ENCODE measurements at regions not wholly inside any gene's neighbourhood (a gene's known extent, or its start where the extent isn't known, plus 50 kb on each side); places are given as distances from the start of the nearest gene placed in this dataset.
A peak's percentile ranks its signal among the peaks of the same experiment; 100 is the strongest.

DNA sequence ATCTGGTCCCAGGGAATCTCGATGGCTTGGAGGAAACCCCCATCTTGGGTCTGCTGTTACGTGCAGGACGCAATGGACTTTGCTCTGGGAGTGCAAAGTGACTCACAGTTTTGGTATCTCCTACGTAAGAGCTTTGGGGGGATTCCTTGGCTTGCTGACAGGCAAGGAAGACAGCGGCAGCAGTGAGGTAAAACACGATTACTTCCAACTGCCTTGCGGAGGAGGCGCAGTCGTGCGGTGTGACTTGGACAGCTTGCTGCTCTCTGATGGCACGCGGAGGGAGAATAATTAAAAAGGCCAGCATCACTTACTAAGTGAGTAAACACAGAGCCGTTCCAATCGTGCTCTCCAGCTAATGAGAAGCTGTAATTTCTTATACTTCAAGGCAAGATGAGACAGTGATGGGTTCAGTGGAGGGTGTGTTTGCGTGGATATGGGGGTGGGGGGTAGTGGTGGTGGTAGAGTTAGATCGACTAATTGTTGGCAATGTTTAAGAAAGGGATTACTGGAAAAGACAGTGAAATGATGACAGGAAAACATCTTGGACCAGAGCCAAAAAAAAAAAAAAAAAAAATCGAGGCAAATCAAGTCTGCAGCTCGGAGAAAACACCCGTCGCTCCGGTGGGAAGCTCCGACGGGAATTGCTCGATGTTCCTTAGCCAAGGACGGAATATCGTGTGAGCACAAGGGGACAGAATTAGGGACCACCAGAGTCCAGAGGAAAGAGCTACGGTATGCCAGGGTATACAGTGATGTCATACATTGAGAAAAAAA, 184.8 kb upstream of the ZFHX3 start:
- H3K4me3 ChIP-seq (replicated peaks in 1 of 2; ENCODE audit: low read depth in 1 of 2, low read length in 2 of 2) = peak overlapping the region; percentile 40 to 48
- ChIA-PET CTCF (interaction anchor here (1.5 kb wide), 1 partner anchor 991 kb away, joined by 3 read pairs; no protein-coding TSS in a partner anchor), RAD21 (ENCODE audit: low non-redundant PET in 1 of 2, low total read pairs in 2 of 2, uncharacterized antibody in 2 of 2, unreplicated experiment in 2 of 2) (interaction anchor here (0.5 to 0.6 kb wide), 2 partner anchors 29 to 37 kb away, joined by 3 to 4 read pairs; no protein-coding TSS in a partner anchor), POLR2A (no interaction called here)
- BruUV-seq (replicated peaks) = no TSS peak
- no peak overlapping the region for H3K27ac ChIP-seq (ENCODE audit: low read depth, low read length)
- 0 out of 2 replicates have a peak, but pooled peaks have one; percentile 31 for TF ChIP-seq JUND (IDR thresholded peaks at IDR 0.05)
- TF ChIP-seq CBX3 (IDR thresholded peaks at IDR 0.05; ENCODE audit: low read depth) = peak; percentile 39; the same call in 1 of the 2 replicates
- TF ChIP-seq, protein P1, sequence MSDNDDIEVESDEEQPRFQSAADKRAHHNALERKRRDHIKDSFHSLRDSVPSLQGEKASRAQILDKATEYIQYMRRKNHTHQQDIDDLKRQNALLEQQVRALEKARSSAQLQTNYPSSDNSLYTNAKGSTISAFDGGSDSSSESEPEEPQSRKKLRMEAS (IDR thresholded peaks at IDR 0.05) = peak; percentile 27; the same call in 1 of the 2 replicates
- peak; percentile 55 for TF ChIP-seq FOSL1 (IDR thresholded peaks at IDR 0.05; ENCODE audit: low read depth)
- TF ChIP-seq SP1 (IDR thresholded peaks at IDR 0.05; ENCODE audit: low read depth) = 0 out of 2 replicates have a peak, but pooled peaks have one; percentile 22
- no peak for TF ChIP-seq YY1 (IDR thresholded peaks at IDR 0.05; ENCODE audit: extremely low read depth, insufficient replicate concordance, low read depth, low read length)
- no peaks in the 10 kb centered on the region for H3K9me2 ChIP-seq (ENCODE audit: insufficient read depth)
- ATAC-seq (peak; percentile 75), DNase-seq (ENCODE audit: low read depth, low spot score) (peak; percentile 36)
- H4K20me1 ChIP-seq (ENCODE audit: insufficient read depth) = no peaks in the 10 kb centered on the region
- no peaks in the 10 kb centered on the region for H3K9me3 ChIP-seq (ENCODE audit: control insufficient read depth in 1 of 2, insufficient read depth in 1 of 2, low read depth in 1 of 2, low read length in 2 of 2)
- peak overlapping the region; percentile 76 for H3K4me2 ChIP-seq (ENCODE audit: low read length)
- peaks cover 3 to 16% of the 10 kb centered on the region in 2 experiments; a peak in 3 of 4 replicates for H3K4me1 ChIP-seq (ENCODE audit: control insufficient read depth in 1 of 2, insufficient read depth in 2 of 2, low read length in 2 of 2)
- intact Hi-C loops (cut with micrococcal nuclease) = no loop called here
- H2AFZ ChIP-seq (ENCODE audit: low read depth, low read length, poor library complexity, severe bottlenecking) = peak overlapping the region; percentile 89
- H3K27me3 ChIP-seq (ENCODE audit: insufficient read depth, low read length) = no peaks in the 10 kb centered on the region; the same call in 1 of the 2 replicates
- H3K36me3 ChIP-seq (ENCODE audit: control insufficient read depth in 1 of 2, insufficient read depth in 2 of 2, low read length in 2 of 2) = no peaks in the 10 kb centered on the region
- no peaks in the 10 kb centered on the region for H3K79me2 ChIP-seq (ENCODE audit: insufficient read depth, low read length)
- H3K9ac ChIP-seq (ENCODE audit: low read length) = no peak overlapping the region

DNA sequence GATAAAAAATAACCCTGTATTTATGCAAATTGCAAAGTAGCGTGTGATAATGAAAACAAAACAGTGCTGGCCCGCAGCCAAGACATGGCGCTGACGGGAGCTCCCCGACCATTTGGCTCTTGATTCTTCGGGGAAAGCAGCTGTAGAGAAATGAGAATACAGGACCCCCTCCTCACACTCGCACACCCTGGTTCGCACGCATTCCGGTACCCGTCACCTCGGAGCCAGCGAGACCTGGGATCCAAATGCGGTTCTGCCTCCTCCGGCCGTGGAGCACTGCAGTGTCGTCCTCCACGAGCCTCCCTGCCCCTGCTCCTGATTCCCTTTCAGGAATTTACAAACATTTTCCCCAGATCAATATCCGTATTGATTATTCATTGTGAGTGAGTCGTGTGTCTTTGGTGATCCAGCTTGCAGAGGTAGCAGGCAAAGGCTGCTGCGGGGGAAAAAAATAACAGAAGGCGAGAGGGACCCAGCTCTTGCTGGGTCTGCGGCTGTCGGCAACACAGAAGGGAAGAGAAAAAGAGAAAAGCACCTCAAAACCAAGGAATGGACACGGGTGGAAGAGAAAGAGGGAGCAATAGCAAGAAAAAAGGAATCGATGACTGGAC, 184.1 kb upstream of the ZFHX3 start:
- peak; percentile 26; the same call in 1 of the 2 replicates for ATAC-seq
- Histone ChIP-seq H3K9me2 (ENCODE audit: insufficient read depth) (no peaks in the 10 kb centered on the region), H3K9ac (ENCODE audit: low read length) (no peak overlapping the region), H2AFZ (ENCODE audit: low read depth, low read length, poor library complexity, severe bottlenecking) (peak overlapping the region; percentile 89), H3K36me3 (ENCODE audit: control insufficient read depth in 1 of 2, insufficient read depth in 2 of 2, low read length in 2 of 2) (no peaks in the 10 kb centered on the region), H3K79me2 (ENCODE audit: insufficient read depth, low read length) (no peaks in the 10 kb centered on the region), H3K27me3 (ENCODE audit: insufficient read depth, low read length) (no peaks in the 10 kb centered on the region; the same call in 1 of the 2 replicates), H3K4me1 (ENCODE audit: control insufficient read depth in 1 of 2, insufficient read depth in 2 of 2, low read length in 2 of 2) (peaks cover 3 to 16% of the 10 kb centered on the region in 2 experiments; a peak in 3 of 4 replicates), H4K20me1 (ENCODE audit: insufficient read depth) (no peaks in the 10 kb centered on the region), H3K4me2 (ENCODE audit: low read length) (peak overlapping the region; percentile 76), H3K9me3 (ENCODE audit: control insufficient read depth in 1 of 2, insufficient read depth in 1 of 2, low read depth in 1 of 2, low read length in 2 of 2) (no peaks in the 10 kb centered on the region), H3K4me3 (replicated peaks in 1 of 2; ENCODE audit: low read depth in 1 of 2, low read length in 2 of 2) (peak overlapping the region; percentile 40 to 48), H3K27ac (ENCODE audit: low read depth, low read length) (no peak overlapping the region)
- RAD21 ChIA-PET (ENCODE audit: low non-redundant PET in 1 of 2, low total read pairs in 2 of 2, uncharacterized antibody in 2 of 2, unreplicated experiment in 2 of 2) = no interaction called here
- CTCF ChIA-PET = interaction anchor here (1.5 kb wide), 1 partner anchor 990 kb away, joined by 3 read pairs; no protein-coding TSS in a partner anchor
- DNase-seq (ENCODE audit: low read depth, low spot score) = no peak
- POLR2A ChIA-PET = no interaction called here
- no TSS peak for BruUV-seq (replicated peaks)
- intact Hi-C loops (cut with micrococcal nuclease) = no loop called here
- no peak for TF ChIP-seq EZH2phosphoT487 (IDR thresholded peaks at IDR 0.05; ENCODE audit: borderline replicate concordance)
- no peak for TF ChIP-seq CBX3 (IDR thresholded peaks at IDR 0.05; ENCODE audit: low read depth)
- no peak for TF ChIP-seq TCF7L2 (IDR thresholded peaks at IDR 0.05; ENCODE audit: borderline replicate concordance, extremely low read depth, insufficient read depth, insufficient read length)
- no peak for TF ChIP-seq EGR1 (IDR thresholded peaks at IDR 0.05; ENCODE audit: low read depth)
- TF ChIP-seq YY1 (IDR thresholded peaks at IDR 0.05; ENCODE audit: extremely low read depth, insufficient replicate concordance, low read depth, low read length) = no peak
- no peak for TF ChIP-seq ZFX (IDR thresholded peaks at IDR 0.05)
- TF ChIP-seq SRF (IDR thresholded peaks at IDR 0.05; ENCODE audit: low read depth) = no peak
- TF ChIP-seq, protein P2, sequence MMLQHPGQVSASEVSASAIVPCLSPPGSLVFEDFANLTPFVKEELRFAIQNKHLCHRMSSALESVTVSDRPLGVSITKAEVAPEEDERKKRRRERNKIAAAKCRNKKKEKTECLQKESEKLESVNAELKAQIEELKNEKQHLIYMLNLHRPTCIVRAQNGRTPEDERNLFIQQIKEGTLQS (IDR thresholded peaks at IDR 0.05) = no peak
- TF ChIP-seq RAD21 (IDR thresholded peaks at IDR 0.05; ENCODE audit: low read depth) = no peak
- TF ChIP-seq JUND (IDR thresholded peaks at IDR 0.05) = no peak
- no peak for TF ChIP-seq CEBPB (IDR thresholded peaks at IDR 0.05; ENCODE audit: low read depth)
- no peak for TF ChIP-seq ZNF274 (IDR thresholded peaks at IDR 0.05; ENCODE audit: low read depth, low read length)
- TF ChIP-seq FOSL1 (IDR thresholded peaks at IDR 0.05; ENCODE audit: low read depth) = no peak
- no peak for TF ChIP-seq SP1 (IDR thresholded peaks at IDR 0.05; ENCODE audit: low read depth)
- TF ChIP-seq SIN3A (IDR thresholded peaks at IDR 0.05; ENCODE audit: low read depth) = no peak
- no peak for TF ChIP-seq POLR2A (IDR thresholded peaks at IDR 0.05; ENCODE audit: borderline replicate concordance, extremely low read depth, insufficient read depth, insufficient read length)
